Activated CD8-positive, alpha-beta T cell treated with anti-CD3 and anti-CD28 coated beads for 36 hours (primary cell): ENCODE measurements at regions not wholly inside any gene's neighbourhood (a gene's known extent, or its start where the extent isn't known, plus 50 kb on each side); places are given as distances from the start of the nearest gene placed in this dataset.

Experiments
- ATAC-seq: fragments of 200-7000 bp; cut with Tn5 transposase; one replicate; pipeline ENCODE4 v1.10.0; 2021; ENCODE audit warnings: mild to moderate bottlenecking, moderate library complexity
- CTCF ChIA-PET: fragments of 350-600 bp; sonication (Branson Sonifier 250); formaldehyde crosslinking; loops from one replicate; lab custom pipeline; 2021; ENCODE audit warnings: antibody characterized with exemption; lab: Charles Lee
- POLR2A ChIA-PET: fragments of 350-600 bp; sonication (Branson Sonifier 250); formaldehyde crosslinking; loops from one replicate; lab custom pipeline; 2021; ENCODE audit warnings: antibody characterized with exemption; lab: Charles Lee
- DNase-seq: peaks from one replicate; pipeline ENCODE4 v3.0.0-alpha.2; 2020
- H3K27ac Mint-ChIP-seq: one replicate; pipeline ENCODE4 v1.8.0; 2021; ENCODE audit warnings: mild to moderate bottlenecking, mixed read lengths
- H3K27me3 Mint-ChIP-seq: one replicate; pipeline ENCODE4 v1.8.0; 2021; ENCODE audit warnings: mixed read lengths
- H3K36me3 Mint-ChIP-seq: one replicate; pipeline ENCODE4 v1.8.0; 2021; ENCODE audit warnings: low read depth, mixed read lengths
- H3K4me1 Mint-ChIP-seq: one replicate; pipeline ENCODE4 v1.8.0; 2021; ENCODE audit warnings: low read depth, mixed read lengths
- H3K4me3 Mint-ChIP-seq: one replicate; pipeline ENCODE4 v1.8.0; 2021; ENCODE audit warnings: mild to moderate bottlenecking, moderate library complexity, mixed read lengths
- H3K9me3 Mint-ChIP-seq: one replicate; pipeline ENCODE4 v1.8.0; 2021; ENCODE audit warnings: mixed read lengths
- CTCF ChIP-seq: fragments of 200-600 bp; IDR thresholded peaks from one replicate; pipeline ENCODE4 v1.8.0; 2022; ENCODE audit warnings: antibody characterized with exemption, mild to moderate bottlenecking
- intact Hi-C: fragments of 100-400 bp; cut with micrococcal nuclease; formaldehyde crosslinking; loops from one replicate; pipeline ENCODE4 v1.10.0; 2022

GRCh38 chr4:89398644-89399043, 91.0 kb upstream of the GPRIN3 start:
- no peak for DNase-seq
- ChIA-PET POLR2A (interaction anchor here (1.8 kb wide), 1 partner anchor 13 kb away, joined by 4 read pairs; no protein-coding TSS in a partner anchor), CTCF (interaction anchor here (1.2 to 1.5 kb wide), 2 partner anchors 19 to 37 kb away, joined by 3 to 4 read pairs; no protein-coding TSS in a partner anchor)
- Mint-ChIP-seq H3K4me3 (no peak overlapping the region), H3K36me3 (no peaks in the 10 kb centered on the region), H3K27ac (no peak overlapping the region), H3K4me1 (no peaks in the 10 kb centered on the region), H3K9me3 (no peaks in the 10 kb centered on the region), H3K27me3 (no peaks in the 10 kb centered on the region)
- TF ChIP-seq CTCF = no peak
- ATAC-seq = no peak
- intact Hi-C loops = no loop called here

GRCh38 chr4:89398146-89398545, 90.5 kb upstream of the GPRIN3 start:
- ChIA-PET CTCF (interaction anchor here (1.5 kb wide), 1 partner anchor 20 kb away, joined by 3 read pairs; no protein-coding TSS in a partner anchor), POLR2A (interaction anchor here (1.8 kb wide), 1 partner anchor 13 kb away, joined by 4 read pairs; no protein-coding TSS in a partner anchor)
- no peaks in the 10 kb centered on the region for H3K4me1 Mint-ChIP-seq
- H3K27ac Mint-ChIP-seq = no peak overlapping the region
- no peaks in the 10 kb centered on the region for H3K36me3 Mint-ChIP-seq
- ATAC-seq (no peak), DNase-seq (no peak)
- H3K27me3 Mint-ChIP-seq = no peaks in the 10 kb centered on the region
- no peak overlapping the region for H3K4me3 Mint-ChIP-seq
- H3K9me3 Mint-ChIP-seq = no peaks in the 10 kb centered on the region
- intact Hi-C loops = no loop called here
- TF ChIP-seq CTCF = no peak

GRCh38 chr4:89397441-89397840, 89.8 kb upstream of the GPRIN3 start:
- Mint-ChIP-seq H3K9me3 (no peaks in the 10 kb centered on the region), H3K4me1 (no peaks in the 10 kb centered on the region), H3K27ac (no peak overlapping the region), H3K27me3 (no peaks in the 10 kb centered on the region), H3K36me3 (no peaks in the 10 kb centered on the region), H3K4me3 (no peak overlapping the region)
- DNase-seq (no peak), ATAC-seq (no peak)
- ChIA-PET CTCF (no interaction called here), POLR2A (no interaction called here)
- intact Hi-C loops = no loop called here
- no peak for TF ChIP-seq CTCF

GRCh38 chr4:89382439-89382838, 74.8 kb upstream of the GPRIN3 start:
- H3K27ac Mint-ChIP-seq = peak overlapping the region; percentile 21
- ChIA-PET POLR2A (interaction anchor here (1.0 kb wide), 1 partner anchor 31 kb away, joined by 3 read pairs; no protein-coding TSS in a partner anchor), CTCF (interaction anchor here (1.9 kb wide), 1 partner anchor 15 kb away, joined by 4 read pairs; no protein-coding TSS in a partner anchor)
- no peaks in the 10 kb centered on the region for H3K36me3 Mint-ChIP-seq
- DNase-seq (no peak), ATAC-seq (no peak)
- H3K9me3 Mint-ChIP-seq = no peaks in the 10 kb centered on the region
- TF ChIP-seq CTCF = no peak
- H3K4me3 Mint-ChIP-seq = no peak overlapping the region
- intact Hi-C loops = no loop called here
- no peaks in the 10 kb centered on the region for H3K27me3 Mint-ChIP-seq
- H3K4me1 Mint-ChIP-seq = no peaks in the 10 kb centered on the region

GRCh38 chr4:89380980-89381379, 73.4 kb upstream of the GPRIN3 start:
- no peak for TF ChIP-seq CTCF
- H3K27me3 Mint-ChIP-seq = no peaks in the 10 kb centered on the region
- no peaks in the 10 kb centered on the region for H3K4me1 Mint-ChIP-seq
- DNase-seq (no peak), ATAC-seq (no peak)
- no peak overlapping the region for H3K27ac Mint-ChIP-seq
- H3K4me3 Mint-ChIP-seq = no peak overlapping the region
- ChIA-PET POLR2A (no interaction called here), CTCF (interaction anchor here (1.3 to 1.9 kb wide), 2 partner anchors 14 to 54 kb away, joined by 3 to 4 read pairs; no protein-coding TSS in a partner anchor)
- intact Hi-C loops = no loop called here
- H3K36me3 Mint-ChIP-seq = no peaks in the 10 kb centered on the region
- H3K9me3 Mint-ChIP-seq = no peaks in the 10 kb centered on the region
